ENCODE measurements at regions not wholly inside any gene's neighbourhood (a gene's known extent, or its start where the extent isn't known, plus 50 kb on each side); places are given as distances from the start of the nearest gene placed in this dataset.
A peak's percentile ranks its signal among the peaks of the same experiment; 100 is the strongest.

DNA sequence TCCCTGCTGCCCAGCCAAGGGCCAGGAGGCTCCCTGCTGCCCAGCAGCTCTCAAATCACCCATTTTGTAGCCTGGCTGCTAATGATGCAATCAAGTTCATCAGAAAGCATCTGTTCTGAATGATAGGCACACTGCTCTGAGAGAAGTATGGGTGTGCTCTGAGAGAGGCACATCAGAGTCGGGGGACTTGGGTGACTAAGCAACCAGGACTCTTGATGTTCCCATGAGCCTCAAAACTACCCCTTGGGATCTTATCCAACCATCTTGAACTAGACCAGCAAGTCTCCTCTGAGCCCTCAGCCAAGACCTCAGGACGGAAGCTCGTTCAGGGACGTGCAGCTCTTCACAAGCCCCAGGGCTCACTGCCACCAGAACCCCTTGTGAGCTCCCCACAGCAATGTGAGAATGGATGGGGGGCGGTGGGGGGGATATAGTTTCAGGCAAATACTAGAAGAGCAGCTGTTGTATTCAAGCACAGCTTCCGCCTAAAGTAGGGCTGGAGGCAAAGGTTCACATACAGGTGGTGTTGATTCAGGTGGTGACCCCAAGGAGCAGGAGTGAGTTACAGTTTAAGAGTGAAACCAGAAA, 52.2 kb upstream of the HES1 start:
- 0 out of 2 replicates have a peak overlapping the region, but pooled peaks have one; percentile 66 for H2BK15ac ChIP-seq (ENCODE audit: low read length)
- no peaks in the 10 kb centered on the region for H3K79me1 ChIP-seq (ENCODE audit: low read depth, low read length)
- H3K79me2 ChIP-seq (ENCODE audit: control insufficient read depth in 1 of 2, insufficient read depth in 2 of 2, low read length in 2 of 2) = no peaks in the 10 kb centered on the region
- H2BK20ac ChIP-seq (ENCODE audit: low read length) = 0 out of 2 replicates have a peak overlapping the region, but pooled peaks have one; percentile 13
- H2AK5ac ChIP-seq (ENCODE audit: low read depth, low read length) = no peak overlapping the region
- no peaks in the 10 kb centered on the region for H3K9me3 ChIP-seq (ENCODE audit: insufficient read depth in 2 of 2, low read depth in 1 of 2, low read length in 1 of 2)
- 93% methylated on average over 5 of the region's 6 CpGs; no CpG with 5 or more reads in 1 of the 2 experiments for WGBS, 2 experiments (ENCODE audit: extremely low coverage in 1 of 2, insufficient coverage in 1 of 2, insufficient read length in 1 of 2, insufficient replicate concordance in 2 of 2, low coverage in 1 of 2, low lambda C conversion rate in 2 of 2, missing lambda C conversion rate in 1 of 2)
- no peak overlapping the region for H3K56ac ChIP-seq (replicated peaks; ENCODE audit: insufficient read length, low read depth, low read length)
- H3K27me3 ChIP-seq (replicated peaks in 1 of 4; ENCODE audit: control insufficient read depth in 3 of 4, extremely low read depth in 1 of 4, insufficient read depth in 3 of 4, low read length in 3 of 4) = peaks cover 0 to 7% (median 0%) of the 10 kb centered on the region in 4 experiments; a peak in 2 of 7 replicates
- TF ChIP-seq CHD1 (IDR thresholded peaks at IDR 0.05; ENCODE audit: low read depth, low read length) (no peak), YY1 (IDR thresholded peaks at IDR 0.05; ENCODE audit: low read depth, low read length) (no peak), SUZ12 (IDR thresholded peaks at IDR 0.05; ENCODE audit: low read length) (no peak), JUND (IDR thresholded peaks at IDR 0.05; ENCODE audit: low read length) (no peak)
- H4K8ac ChIP-seq (ENCODE audit: extremely low read depth, insufficient read depth, low read length) = no peak overlapping the region
- H4K91ac ChIP-seq (replicated peaks; ENCODE audit: insufficient read length, low read length) = no peak overlapping the region
- H4K5ac ChIP-seq (ENCODE audit: insufficient read length, low read depth, low read length) = no peak overlapping the region
- ChIA-PET CTCF (ENCODE audit: partially characterized antibody) (interaction anchor here (0.9 to 2.3 kb wide), 5 partner anchors 42 to 303 kb away, joined by 3 to 9 read pairs (median 4); no protein-coding TSS in a partner anchor), POLR2A (ENCODE audit: partially characterized antibody) (interaction anchor here (0.7 to 1.3 kb wide), 2 partner anchors 13 to 58 kb away, joined by 4 read pairs; no protein-coding TSS in a partner anchor)
- FAIRE-seq (no peak), DNase-seq (ENCODE audit: low read depth in 1 of 2, low spot score in 2 of 2) (no peak)
- no peak overlapping the region for H2BK12ac ChIP-seq (ENCODE audit: low read depth, low read length)
- no peak overlapping the region for H3K23ac ChIP-seq (ENCODE audit: insufficient read length)
- no peak overlapping the region for H2BK5ac ChIP-seq (ENCODE audit: low read depth, low read length)
- no peak overlapping the region for H2AFZ ChIP-seq (ENCODE audit: low read length)
- no peak overlapping the region for H3K4me3 ChIP-seq (ENCODE audit: extremely low read depth in 1 of 4, insufficient read depth in 2 of 4, low read depth in 3 of 4, low read length in 4 of 4)
- no peak overlapping the region for H3K9ac ChIP-seq (replicated peaks in 1 of 4; ENCODE audit: extremely low read depth in 1 of 4, low read depth in 3 of 4, low read length in 3 of 4)
- H3K23me2 ChIP-seq (ENCODE audit: low read depth, low read length) = no peaks in the 10 kb centered on the region
- H3K4ac ChIP-seq (replicated peaks; ENCODE audit: insufficient read length, low read depth, low read length) = no peak overlapping the region
- no peak overlapping the region for H3K4me2 ChIP-seq (ENCODE audit: insufficient read depth in 1 of 2, low read depth in 2 of 2, low read length in 2 of 2)
- H4K20me1 ChIP-seq (replicated peaks in 1 of 2; ENCODE audit: control insufficient read depth in 1 of 2, insufficient read depth in 2 of 2, low read length in 2 of 2) = no peaks in the 10 kb centered on the region
- no peak overlapping the region; the same call in 1 of the 2 replicates for H3K18ac ChIP-seq (ENCODE audit: extremely low read depth, low read length)
- H3K14ac ChIP-seq (ENCODE audit: insufficient read length) = no peak overlapping the region
- no peak overlapping the region for H3K27ac ChIP-seq (ENCODE audit: low read depth, low read length)
- no peaks in the 10 kb centered on the region for H3K36me3 ChIP-seq (ENCODE audit: control insufficient read depth in 2 of 4, insufficient read depth in 4 of 4, low read length in 3 of 4)
- no peak overlapping the region for H2BK120ac ChIP-seq (replicated peaks; ENCODE audit: low read depth, low read length)
- peaks cover 5 to 15% (median 11%) of the 10 kb centered on the region in 4 experiments for H3K4me1 ChIP-seq (replicated peaks in 1 of 4; ENCODE audit: control insufficient read depth in 3 of 4, insufficient read depth in 4 of 4, low read length in 3 of 4)

All from H1 (cell line).